ENCODE measurements at regions not wholly inside any gene's neighbourhood (a gene's known extent, or its start where the extent isn't known, plus 50 kb on each side); places are given as distances from the start of the nearest gene placed in this dataset.

DNA sequence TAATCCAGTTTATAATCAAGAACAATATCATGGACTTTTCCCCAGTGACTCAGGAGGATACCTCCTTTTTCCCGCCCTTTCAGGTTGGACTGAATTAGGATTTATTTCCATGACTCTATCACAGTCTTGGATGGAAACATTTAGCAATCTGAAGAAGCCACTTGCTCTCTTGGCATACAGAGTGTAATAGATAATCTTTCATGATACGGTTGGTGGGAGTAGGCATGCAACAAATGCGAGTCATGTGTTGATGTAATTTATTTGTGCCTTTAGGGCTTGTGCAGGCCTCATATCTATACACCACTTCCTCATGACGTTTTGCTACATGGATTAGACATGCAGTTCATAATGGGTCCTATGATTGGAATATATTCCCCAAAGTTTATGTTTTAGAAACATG, 54.2 kb upstream of the MCTP2 start:
- H3K4me1 ChIP-seq (ENCODE audit: control insufficient read depth, low read depth, low read length) = no peaks in the 10 kb centered on the region
- no peak overlapping the region for H3K27ac ChIP-seq (ENCODE audit: low read depth, low read length)
- H4K5ac ChIP-seq (ENCODE audit: low read length) = no peak overlapping the region
- no peaks in the 10 kb centered on the region for H3K36me3 ChIP-seq (ENCODE audit: control insufficient read depth, insufficient read depth, low read length)
- H3K18ac ChIP-seq (ENCODE audit: low read length) = no peak overlapping the region
- H2AK5ac ChIP-seq (ENCODE audit: low read length) = no peak overlapping the region
- no peak overlapping the region for H2BK5ac ChIP-seq (ENCODE audit: low read length)
- no peak for DNase-seq
- no peaks in the 10 kb centered on the region for H3K27me3 ChIP-seq (ENCODE audit: insufficient read depth, low read length, poor library complexity)
- H3K79me1 ChIP-seq (ENCODE audit: low read length) = no peaks in the 10 kb centered on the region
- no peak overlapping the region for H3K4ac ChIP-seq (ENCODE audit: low read depth, low read length)
- H2BK120ac ChIP-seq (ENCODE audit: low read depth, low read length) = no peak overlapping the region
- no peaks in the 10 kb centered on the region for H3K79me2 ChIP-seq (ENCODE audit: control insufficient read depth, insufficient read depth, low read length)
- H3K4me3 ChIP-seq (ENCODE audit: low read length) = no peak overlapping the region
- H2BK15ac ChIP-seq (replicated peaks; ENCODE audit: low read depth) = no peak overlapping the region
- H3K56ac ChIP-seq (ENCODE audit: low read length) = no peak overlapping the region
- no peak overlapping the region for H3K23ac ChIP-seq (ENCODE audit: low read length)
- H4K8ac ChIP-seq (ENCODE audit: low read depth, low read length) = no peak overlapping the region
- no peak overlapping the region for H3K4me2 ChIP-seq (ENCODE audit: low read length)
- no peak overlapping the region for H3K9ac ChIP-seq (ENCODE audit: low read length)
- no CpG with 5 or more reads among the region's 4 CpGs for WGBS (ENCODE audit: extremely low coverage, insufficient coverage, low lambda C conversion rate)

DNA sequence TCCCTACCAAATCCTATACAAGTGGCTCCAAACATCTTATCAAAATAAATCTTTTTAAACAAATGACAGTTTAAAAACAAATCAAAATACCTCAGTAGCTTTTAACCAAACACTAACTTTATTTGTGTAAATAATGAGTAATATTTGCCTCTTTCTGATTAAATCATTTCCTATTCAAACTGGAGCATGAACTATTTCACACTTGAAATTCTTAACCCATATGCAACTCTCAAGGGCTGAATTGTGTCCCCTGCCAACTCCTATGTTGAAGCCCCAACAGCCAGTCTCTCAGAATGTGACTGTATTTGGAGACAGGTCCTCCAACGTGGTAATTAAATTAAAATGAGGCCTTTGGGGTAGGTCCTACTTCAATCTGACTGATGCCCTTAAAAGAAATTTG, 55.9 kb upstream of the MCTP2 start:
- Histone ChIP-seq H2BK120ac (ENCODE audit: low read depth, low read length) (no peak overlapping the region), H3K56ac (ENCODE audit: low read length) (no peak overlapping the region), H4K5ac (ENCODE audit: low read length) (no peak overlapping the region), H3K36me3 (ENCODE audit: control insufficient read depth, insufficient read depth, low read length) (no peaks in the 10 kb centered on the region), H3K4me3 (ENCODE audit: low read length) (no peak overlapping the region), H4K8ac (ENCODE audit: low read depth, low read length) (no peak overlapping the region), H2BK15ac (replicated peaks; ENCODE audit: low read depth) (no peak overlapping the region), H3K4me2 (ENCODE audit: low read length) (no peak overlapping the region), H3K4me1 (ENCODE audit: control insufficient read depth, low read depth, low read length) (no peaks in the 10 kb centered on the region), H3K79me2 (ENCODE audit: control insufficient read depth, insufficient read depth, low read length) (no peaks in the 10 kb centered on the region), H3K27me3 (ENCODE audit: insufficient read depth, low read length, poor library complexity) (no peaks in the 10 kb centered on the region), H3K18ac (ENCODE audit: low read length) (no peak overlapping the region), H2AK5ac (ENCODE audit: low read length) (no peak overlapping the region), H3K9ac (ENCODE audit: low read length) (no peak overlapping the region), H3K23ac (ENCODE audit: low read length) (no peak overlapping the region), H2BK5ac (ENCODE audit: low read length) (no peak overlapping the region), H3K4ac (ENCODE audit: low read depth, low read length) (no peak overlapping the region), H3K27ac (ENCODE audit: low read depth, low read length) (no peak overlapping the region), H3K79me1 (ENCODE audit: low read length) (no peaks in the 10 kb centered on the region)
- no peak for DNase-seq
- WGBS (ENCODE audit: extremely low coverage, insufficient coverage, low lambda C conversion rate) = no CpG with 5 or more reads among the region's 1 CpG

DNA sequence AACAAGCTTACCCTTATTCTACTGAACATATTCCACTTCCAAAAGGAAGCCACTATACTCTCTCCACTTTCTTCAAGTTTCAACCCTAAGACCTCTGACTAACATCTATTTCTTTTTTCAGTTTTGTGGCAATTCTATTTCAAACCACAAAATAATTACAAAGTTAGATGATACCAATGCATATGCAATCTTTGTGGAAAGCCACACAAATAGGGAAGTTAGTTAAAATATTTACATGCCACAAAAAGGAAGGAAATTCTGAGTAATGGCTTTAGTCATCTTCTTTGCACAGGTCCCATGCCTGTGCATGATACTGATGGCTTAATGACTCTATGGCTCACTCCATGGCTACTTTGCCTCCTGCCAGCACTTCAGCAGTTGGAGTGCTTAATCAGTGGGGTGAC, 57.0 kb upstream of the MCTP2 start:
- H2BK5ac ChIP-seq (ENCODE audit: low read length) = no peak overlapping the region
- H4K8ac ChIP-seq (ENCODE audit: low read depth, low read length) = no peak overlapping the region
- no peaks in the 10 kb centered on the region for H3K36me3 ChIP-seq (ENCODE audit: control insufficient read depth, insufficient read depth, low read length)
- DNase-seq = no peak
- H3K4ac ChIP-seq (ENCODE audit: low read depth, low read length) = no peak overlapping the region
- H4K5ac ChIP-seq (ENCODE audit: low read length) = no peak overlapping the region
- H3K4me3 ChIP-seq (ENCODE audit: low read length) = no peak overlapping the region
- H3K79me1 ChIP-seq (ENCODE audit: low read length) = no peaks in the 10 kb centered on the region
- no peak overlapping the region for H3K23ac ChIP-seq (ENCODE audit: low read length)
- no peaks in the 10 kb centered on the region for H3K79me2 ChIP-seq (ENCODE audit: control insufficient read depth, insufficient read depth, low read length)
- no peak overlapping the region for H2BK120ac ChIP-seq (ENCODE audit: low read depth, low read length)
- H3K4me2 ChIP-seq (ENCODE audit: low read length) = no peak overlapping the region
- H2BK15ac ChIP-seq (replicated peaks; ENCODE audit: low read depth) = no peak overlapping the region
- no peaks in the 10 kb centered on the region for H3K4me1 ChIP-seq (ENCODE audit: control insufficient read depth, low read depth, low read length)
- no peaks in the 10 kb centered on the region for H3K27me3 ChIP-seq (ENCODE audit: insufficient read depth, low read length, poor library complexity)
- no peak overlapping the region for H3K27ac ChIP-seq (ENCODE audit: low read depth, low read length)
- H2AK5ac ChIP-seq (ENCODE audit: low read length) = no peak overlapping the region
- H3K56ac ChIP-seq (ENCODE audit: low read length) = no peak overlapping the region
- H3K9ac ChIP-seq (ENCODE audit: low read length) = no peak overlapping the region
- H3K18ac ChIP-seq (ENCODE audit: low read length) = no peak overlapping the region

DNA sequence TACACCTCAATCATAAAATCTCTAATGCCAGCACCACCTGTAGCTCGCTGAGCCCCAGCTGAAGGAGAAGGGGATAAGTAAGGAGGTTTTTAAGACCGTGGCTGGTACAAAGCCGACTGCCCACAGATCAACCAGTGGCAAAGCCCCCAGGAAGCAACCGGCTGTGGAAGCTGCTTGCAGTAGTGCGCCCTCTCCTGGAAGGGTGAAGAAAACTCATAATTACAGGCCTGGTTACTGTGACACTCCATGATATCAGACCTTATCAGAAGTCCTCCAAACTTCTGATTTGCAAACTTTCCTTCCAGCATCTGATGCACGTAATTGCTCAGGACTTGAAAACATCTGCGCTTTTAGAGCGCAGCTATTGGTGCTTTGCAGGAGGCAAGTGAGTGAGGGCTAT, 63.1 kb upstream of the MCTP2 start:
- H3K23ac ChIP-seq (ENCODE audit: low read length) = no peak overlapping the region
- no peak overlapping the region for H2BK15ac ChIP-seq (replicated peaks; ENCODE audit: low read depth)
- no peak overlapping the region for H3K4me3 ChIP-seq (ENCODE audit: low read length)
- DNase-seq = peak; percentile 44
- no peak overlapping the region for H2BK120ac ChIP-seq (ENCODE audit: low read depth, low read length)
- H3K27ac ChIP-seq (ENCODE audit: low read depth, low read length) = no peak overlapping the region
- H3K4me2 ChIP-seq (ENCODE audit: low read length) = no peak overlapping the region
- no peak overlapping the region for H2BK5ac ChIP-seq (ENCODE audit: low read length)
- no peaks in the 10 kb centered on the region for H3K27me3 ChIP-seq (ENCODE audit: insufficient read depth, low read length, poor library complexity)
- no CpG with 5 or more reads among the region's 8 CpGs for WGBS (ENCODE audit: extremely low coverage, insufficient coverage, low lambda C conversion rate)
- H3K36me3 ChIP-seq (ENCODE audit: control insufficient read depth, insufficient read depth, low read length) = no peaks in the 10 kb centered on the region
- no peak overlapping the region for H4K5ac ChIP-seq (ENCODE audit: low read length)
- H3K56ac ChIP-seq (ENCODE audit: low read length) = no peak overlapping the region
- no peak overlapping the region for H3K9ac ChIP-seq (ENCODE audit: low read length)
- no peak overlapping the region for H2AK5ac ChIP-seq (ENCODE audit: low read length)
- no peak overlapping the region for H3K4ac ChIP-seq (ENCODE audit: low read depth, low read length)
- no peaks in the 10 kb centered on the region for H3K79me1 ChIP-seq (ENCODE audit: low read length)
- no peak overlapping the region for H4K8ac ChIP-seq (ENCODE audit: low read depth, low read length)
- H3K79me2 ChIP-seq (ENCODE audit: control insufficient read depth, insufficient read depth, low read length) = no peaks in the 10 kb centered on the region
- H3K4me1 ChIP-seq (ENCODE audit: control insufficient read depth, low read depth, low read length) = no peaks in the 10 kb centered on the region
- no peak overlapping the region for H3K18ac ChIP-seq (ENCODE audit: low read length)

DNA sequence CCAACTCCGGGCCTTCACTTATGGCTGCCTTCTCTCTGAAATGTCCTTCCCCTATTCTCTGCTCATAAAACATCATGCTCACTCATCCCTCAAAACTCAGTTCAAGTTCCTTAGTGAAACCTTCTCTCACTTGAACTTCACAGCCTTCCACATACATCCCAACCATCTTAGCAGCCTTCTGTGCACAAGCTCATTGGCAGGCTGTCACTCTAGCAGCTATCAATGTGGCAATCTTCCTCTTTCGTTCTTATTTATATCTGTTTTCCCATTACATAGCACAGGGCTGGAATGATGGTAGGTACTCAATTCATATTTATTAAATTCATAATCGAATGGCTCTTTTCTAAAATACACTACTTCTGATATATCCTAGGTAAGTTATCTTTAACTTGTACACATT, 66.4 kb upstream of the MCTP2 start:
- Histone ChIP-seq H2AK5ac (ENCODE audit: low read length) (no peak overlapping the region), H2BK15ac (replicated peaks; ENCODE audit: low read depth) (no peak overlapping the region), H3K4me1 (ENCODE audit: control insufficient read depth, low read depth, low read length) (no peaks in the 10 kb centered on the region), H3K4ac (ENCODE audit: low read depth, low read length) (no peak overlapping the region), H3K27me3 (ENCODE audit: insufficient read depth, low read length, poor library complexity) (no peaks in the 10 kb centered on the region), H4K8ac (ENCODE audit: low read depth, low read length) (no peak overlapping the region), H3K56ac (ENCODE audit: low read length) (no peak overlapping the region), H3K18ac (ENCODE audit: low read length) (no peak overlapping the region), H3K4me2 (ENCODE audit: low read length) (no peak overlapping the region), H3K79me1 (ENCODE audit: low read length) (no peaks in the 10 kb centered on the region), H3K4me3 (ENCODE audit: low read length) (no peak overlapping the region), H3K9ac (ENCODE audit: low read length) (no peak overlapping the region), H2BK120ac (ENCODE audit: low read depth, low read length) (no peak overlapping the region), H2BK5ac (ENCODE audit: low read length) (no peak overlapping the region), H3K23ac (ENCODE audit: low read length) (no peak overlapping the region), H3K27ac (ENCODE audit: low read depth, low read length) (no peak overlapping the region), H3K79me2 (ENCODE audit: control insufficient read depth, insufficient read depth, low read length) (no peaks in the 10 kb centered on the region), H3K36me3 (ENCODE audit: control insufficient read depth, insufficient read depth, low read length) (no peaks in the 10 kb centered on the region), H4K5ac (ENCODE audit: low read length) (no peak overlapping the region)
- DNase-seq = no peak
- no CpG with 5 or more reads among the region's 3 CpGs for WGBS (ENCODE audit: extremely low coverage, insufficient coverage, low lambda C conversion rate)

DNA sequence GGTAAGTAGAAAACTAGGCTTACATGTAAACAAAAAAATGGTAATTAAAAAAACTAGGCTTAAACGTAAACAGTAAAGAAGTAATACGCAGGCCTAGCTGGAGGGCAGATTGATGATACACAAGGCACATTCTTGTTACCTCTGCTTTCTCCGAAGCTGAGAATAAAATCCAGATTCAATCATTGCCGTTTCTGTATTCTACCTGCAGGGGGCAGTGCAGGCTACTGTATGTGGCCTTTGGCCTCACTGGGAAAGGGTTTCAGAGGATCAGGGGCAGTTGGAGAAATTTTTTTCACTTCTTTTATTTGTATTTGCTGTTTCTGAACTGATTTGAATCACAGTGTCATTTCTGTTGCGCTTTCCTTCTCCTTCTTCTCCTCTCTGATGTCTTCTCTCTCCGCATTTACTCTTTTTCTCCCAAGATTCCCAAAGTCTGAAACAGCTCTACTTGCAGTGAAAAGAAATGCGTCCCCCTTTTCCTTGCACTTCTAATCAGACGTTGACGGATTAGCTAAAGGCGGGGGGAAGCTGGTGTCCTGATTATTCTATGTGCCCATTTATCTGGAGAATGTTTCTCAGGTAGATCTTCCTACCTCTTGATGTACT, 67.1 kb upstream of the MCTP2 start:
- no peak overlapping the region for H2BK15ac ChIP-seq (replicated peaks; ENCODE audit: low read depth)
- H3K18ac ChIP-seq (ENCODE audit: low read length) = no peak overlapping the region
- no peak overlapping the region for H3K56ac ChIP-seq (ENCODE audit: low read length)
- no peaks in the 10 kb centered on the region for H3K79me1 ChIP-seq (ENCODE audit: low read length)
- no peak overlapping the region for H2BK120ac ChIP-seq (ENCODE audit: low read depth, low read length)
- no peak overlapping the region for H3K4me2 ChIP-seq (ENCODE audit: low read length)
- H3K79me2 ChIP-seq (ENCODE audit: control insufficient read depth, insufficient read depth, low read length) = no peaks in the 10 kb centered on the region
- H3K4me1 ChIP-seq (ENCODE audit: control insufficient read depth, low read depth, low read length) = no peaks in the 10 kb centered on the region
- no peak overlapping the region for H4K8ac ChIP-seq (ENCODE audit: low read depth, low read length)
- no peaks in the 10 kb centered on the region for H3K36me3 ChIP-seq (ENCODE audit: control insufficient read depth, insufficient read depth, low read length)
- H2AK5ac ChIP-seq (ENCODE audit: low read length) = no peak overlapping the region
- no peak overlapping the region for H3K27ac ChIP-seq (ENCODE audit: low read depth, low read length)
- no CpG with 5 or more reads among the region's 10 CpGs for WGBS (ENCODE audit: extremely low coverage, insufficient coverage, low lambda C conversion rate)
- no peak overlapping the region for H4K5ac ChIP-seq (ENCODE audit: low read length)
- H3K4ac ChIP-seq (ENCODE audit: low read depth, low read length) = no peak overlapping the region
- no peak overlapping the region for H2BK5ac ChIP-seq (ENCODE audit: low read length)
- no peak overlapping the region for H3K23ac ChIP-seq (ENCODE audit: low read length)
- DNase-seq = peak; percentile 81
- H3K4me3 ChIP-seq (ENCODE audit: low read length) = no peak overlapping the region
- H3K9ac ChIP-seq (ENCODE audit: low read length) = no peak overlapping the region
- no peaks in the 10 kb centered on the region for H3K27me3 ChIP-seq (ENCODE audit: insufficient read depth, low read length, poor library complexity)
